Right ventricle myocardium superior (tissue), 1 donor: ENCODE measurements at regions not wholly inside any gene's neighbourhood (a gene's known extent, or its start where the extent isn't known, plus 50 kb on each side); places are given as distances from the start of the nearest gene placed in this dataset.

Source experiments
- ATAC-seq: fragments of 200-7000 bp; cut with Tn5 transposase; one replicate; pipeline ENCODE4 v1.9.1; 2020; ENCODE audit warnings: mild to moderate bottlenecking; ENCODE audit not compliant: poor library complexity
- DNase-seq: peaks from one replicate; pipeline ENCODE4 v3.0.0-alpha.2; 2020
- intact Hi-C: fragments of 100-400 bp; cut with DNase I; formaldehyde crosslinking; loops from one replicate; pipeline ENCODE4 v1.11.2; 2022
- donor health status: DM: no; HTN: yes; CAD: no; lungs with severe emphysema.

- ATAC-seq (no peak), DNase-seq (no peak)
- intact Hi-C loops: no loop called here
These were observed 252.4 kb upstream of the SALL3 start for GRCh38 chr18:78727057-78727739.

GRCh38 chr18:78727877-78728783 is 251.5 kb upstream of the SALL3 start:
- intact Hi-C loops: no loop called here
- ATAC-seq: no peak
- DNase-seq: no peak

DNA sequence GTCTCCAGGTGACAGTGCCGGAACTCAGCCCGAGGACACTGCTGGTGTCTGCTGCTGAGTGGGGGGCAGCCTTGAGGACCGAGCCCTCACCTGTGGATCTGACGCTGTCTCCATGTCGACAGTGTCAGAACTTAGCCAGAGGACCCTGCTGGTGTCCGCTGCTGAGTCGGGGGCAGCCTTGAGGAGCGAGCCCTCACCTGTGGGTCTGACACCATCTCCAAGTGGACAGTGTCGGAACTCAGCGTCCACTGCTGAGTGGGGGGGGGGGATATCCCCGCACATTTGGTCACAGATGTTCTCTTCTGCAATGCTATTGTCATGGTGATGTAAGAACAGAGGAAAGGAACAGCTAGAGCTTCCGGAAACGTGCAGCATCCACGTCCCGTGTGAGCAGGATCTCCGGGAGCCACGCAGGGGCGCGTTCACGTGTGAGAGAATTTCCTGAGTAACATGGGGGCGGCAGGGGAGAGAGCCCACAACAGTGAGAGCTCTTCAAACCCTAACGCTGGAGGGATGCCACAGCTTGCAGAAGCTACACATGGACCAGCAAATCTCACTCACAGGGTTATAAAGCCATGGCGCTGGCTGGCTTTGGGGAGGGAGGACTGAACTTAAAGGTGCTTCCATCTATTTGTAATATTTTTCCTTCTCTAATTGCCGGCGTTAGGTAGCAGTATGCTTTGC is 250.7 kb upstream of the SALL3 start:
- ATAC-seq (no peak), DNase-seq (no peak)
- intact Hi-C loops: no loop called here

DNA sequence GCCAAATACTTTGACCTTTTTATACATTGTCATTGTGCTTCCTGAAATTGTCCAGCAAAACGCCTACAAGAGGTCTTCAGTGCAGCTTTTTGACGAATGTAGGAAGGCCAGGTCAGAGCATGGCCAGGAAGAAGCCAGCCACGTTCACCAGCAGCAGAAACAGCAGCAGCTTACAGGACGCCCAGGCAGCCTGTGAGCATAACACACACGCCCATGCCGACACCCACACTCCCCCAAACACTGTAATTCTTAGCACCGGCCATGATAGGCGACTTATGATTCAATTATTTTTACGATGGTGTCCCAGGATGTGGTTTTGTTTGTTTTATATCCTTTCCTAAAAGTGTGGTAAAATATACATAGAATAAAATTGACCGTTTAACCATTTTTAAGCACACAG is 249.1 kb upstream of the SALL3 start:
- intact Hi-C loops: no loop called here
- no peak for ATAC-seq
- DNase-seq: no peak

DNA sequence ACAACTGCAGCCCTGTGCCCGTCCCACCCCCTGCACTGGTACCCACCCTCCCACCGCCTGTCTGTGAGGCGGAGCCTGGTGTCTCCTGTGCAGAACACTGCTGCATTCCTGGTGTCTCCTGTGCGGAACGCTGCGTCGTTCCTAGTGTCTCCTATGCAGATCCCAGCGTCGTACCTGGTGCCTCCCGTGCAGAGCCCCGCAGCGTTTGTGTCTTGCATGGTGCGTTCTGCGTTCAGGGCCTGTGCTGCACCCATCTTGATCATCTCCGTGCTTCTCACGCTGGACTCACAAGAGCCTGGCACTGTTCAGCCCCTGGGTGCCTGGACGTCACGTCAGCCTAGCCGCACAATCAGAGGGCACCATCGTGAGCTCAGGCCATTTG is 248.6 kb upstream of the SALL3 start:
- intact Hi-C loops: no loop called here
- DNase-seq: no peak
- no peak for ATAC-seq

DNA sequence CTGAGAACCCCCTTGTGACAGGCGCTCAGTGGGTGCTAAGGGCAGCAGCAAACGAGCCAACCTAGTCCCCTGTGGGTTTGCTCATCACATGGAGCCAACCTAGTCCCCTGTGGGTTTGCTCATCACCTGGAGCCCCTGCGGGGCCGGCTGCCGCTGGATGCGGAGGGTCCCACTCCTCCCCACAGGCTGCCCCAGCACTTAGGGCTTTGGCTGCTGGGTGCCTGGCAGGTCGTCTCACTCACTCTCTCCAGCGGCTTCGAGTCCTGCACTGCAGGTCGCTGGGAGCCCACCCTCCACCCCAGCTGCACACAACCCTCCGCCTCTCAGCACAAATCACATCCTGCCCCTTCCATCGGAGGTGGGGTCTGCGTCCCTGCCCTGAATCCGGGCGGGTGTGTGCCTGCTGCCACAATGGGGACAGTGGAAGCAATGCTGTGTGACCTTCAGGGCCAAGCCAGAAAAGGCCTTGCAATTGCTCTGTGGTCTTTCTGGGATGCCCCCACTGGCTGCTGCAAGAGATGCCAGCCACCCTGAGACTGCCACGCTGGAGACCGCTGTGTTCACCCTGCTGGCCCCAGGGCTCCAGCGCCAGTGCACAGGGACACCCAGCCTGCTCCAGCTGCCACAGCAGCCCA is 248.1 kb upstream of the SALL3 start:
- intact Hi-C loops: no loop called here

GRCh38 chr18:78732273-78733210 is 247.1 kb upstream of the SALL3 start:
- ATAC-seq (no peak), DNase-seq (no peak)
- intact Hi-C loops: no loop called here

More for the DNA sequence above, 248.1 kb upstream of the SALL3 start:
- ATAC-seq (no peak), DNase-seq (no peak)

DNA sequence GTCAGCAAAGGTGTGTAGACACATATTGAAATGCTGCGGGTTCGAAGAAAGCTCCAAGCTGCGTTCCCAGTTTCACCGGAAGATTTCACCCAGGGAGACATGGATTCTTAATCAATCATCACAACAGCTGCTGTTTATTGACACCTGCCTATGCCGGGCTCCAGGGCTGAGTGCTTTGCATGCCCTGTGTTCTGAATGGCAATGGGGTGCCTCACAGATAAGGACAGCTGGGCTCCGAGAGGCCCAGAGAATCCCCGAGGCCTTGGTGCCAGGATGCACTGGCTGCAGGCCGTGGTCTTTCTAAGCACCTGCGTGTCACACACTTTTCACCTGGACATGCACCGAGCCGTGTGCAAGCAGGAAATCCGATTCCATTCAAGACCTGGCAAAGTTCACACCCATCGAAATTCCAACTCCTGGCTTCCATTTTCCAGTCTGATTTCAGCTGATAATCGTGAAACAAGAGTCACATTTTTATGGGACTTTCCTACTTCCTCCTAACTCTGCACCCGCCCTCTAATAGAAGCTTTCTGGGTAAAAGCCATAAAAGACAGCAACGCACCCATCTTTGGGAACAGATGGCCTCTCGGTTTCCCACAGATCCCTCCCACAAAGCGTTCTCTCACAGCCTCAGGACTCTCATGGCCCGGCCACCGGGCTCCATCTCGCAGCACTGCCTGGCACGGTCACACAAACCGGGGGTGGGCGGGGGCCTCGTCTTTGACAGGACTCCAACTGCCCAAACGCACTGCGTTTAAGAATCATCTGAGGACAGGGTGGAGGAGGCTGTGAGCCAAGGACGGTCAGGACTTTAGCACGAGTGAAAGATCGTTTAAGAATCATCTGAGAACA is 245.6 kb upstream of the SALL3 start:
- DNase-seq (no peak), ATAC-seq (no peak)
- intact Hi-C loops: no loop called here

- intact Hi-C loops: no loop called here
- no peak for ATAC-seq
- no peak for DNase-seq
These were observed 245.0 kb upstream of the SALL3 start for GRCh38 chr18:78734614-78734945.

DNA sequence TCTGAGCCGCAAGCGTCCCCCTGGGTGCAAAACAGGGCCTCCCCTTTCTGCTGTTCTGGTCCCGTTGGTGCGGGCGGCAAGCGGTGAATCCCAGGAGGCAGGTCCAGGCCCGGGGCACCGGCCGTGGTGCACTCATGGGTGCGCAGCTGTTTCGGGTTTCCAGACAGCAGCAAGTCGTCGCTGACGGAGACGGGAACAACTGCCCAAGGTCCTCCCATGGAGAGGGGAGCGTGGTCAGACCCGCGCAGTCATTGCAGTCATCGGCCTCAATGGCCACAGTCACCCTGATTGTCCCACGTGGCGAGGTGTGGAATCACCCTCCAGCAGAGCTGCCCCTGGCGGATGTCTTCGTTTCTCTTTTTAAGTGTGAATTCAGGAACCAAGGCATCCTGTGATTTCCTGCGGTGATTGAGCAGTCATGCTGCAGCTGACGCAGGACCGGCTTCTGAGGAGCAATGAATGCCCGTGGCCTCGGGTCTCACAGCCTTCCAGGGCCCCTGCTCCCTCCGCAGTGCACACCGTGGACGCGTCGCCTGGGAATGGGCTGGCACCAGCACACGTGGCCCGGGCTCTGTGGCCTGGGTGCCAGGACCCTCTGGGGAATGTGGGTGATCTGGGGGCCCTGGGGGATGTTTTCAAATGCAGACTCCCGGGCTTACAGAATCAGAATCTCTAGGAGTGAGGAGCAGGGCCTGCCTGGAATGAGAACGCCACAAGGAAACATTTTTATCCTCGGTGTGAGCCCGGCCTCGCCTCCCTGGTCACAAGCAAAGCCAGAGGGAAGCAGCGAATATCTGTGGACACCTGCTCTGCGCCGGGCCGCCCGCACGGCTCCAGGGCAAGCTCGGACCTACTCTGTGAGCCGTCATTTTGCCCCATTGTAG is 244.2 kb upstream of the SALL3 start:
- DNase-seq (no peak), ATAC-seq (no peak)
- intact Hi-C loops: no loop called here

GRCh38 chr18:78736015-78736690 is 243.5 kb upstream of the SALL3 start:
- ATAC-seq (no peak), DNase-seq (no peak)
- intact Hi-C loops: no loop called here

DNA sequence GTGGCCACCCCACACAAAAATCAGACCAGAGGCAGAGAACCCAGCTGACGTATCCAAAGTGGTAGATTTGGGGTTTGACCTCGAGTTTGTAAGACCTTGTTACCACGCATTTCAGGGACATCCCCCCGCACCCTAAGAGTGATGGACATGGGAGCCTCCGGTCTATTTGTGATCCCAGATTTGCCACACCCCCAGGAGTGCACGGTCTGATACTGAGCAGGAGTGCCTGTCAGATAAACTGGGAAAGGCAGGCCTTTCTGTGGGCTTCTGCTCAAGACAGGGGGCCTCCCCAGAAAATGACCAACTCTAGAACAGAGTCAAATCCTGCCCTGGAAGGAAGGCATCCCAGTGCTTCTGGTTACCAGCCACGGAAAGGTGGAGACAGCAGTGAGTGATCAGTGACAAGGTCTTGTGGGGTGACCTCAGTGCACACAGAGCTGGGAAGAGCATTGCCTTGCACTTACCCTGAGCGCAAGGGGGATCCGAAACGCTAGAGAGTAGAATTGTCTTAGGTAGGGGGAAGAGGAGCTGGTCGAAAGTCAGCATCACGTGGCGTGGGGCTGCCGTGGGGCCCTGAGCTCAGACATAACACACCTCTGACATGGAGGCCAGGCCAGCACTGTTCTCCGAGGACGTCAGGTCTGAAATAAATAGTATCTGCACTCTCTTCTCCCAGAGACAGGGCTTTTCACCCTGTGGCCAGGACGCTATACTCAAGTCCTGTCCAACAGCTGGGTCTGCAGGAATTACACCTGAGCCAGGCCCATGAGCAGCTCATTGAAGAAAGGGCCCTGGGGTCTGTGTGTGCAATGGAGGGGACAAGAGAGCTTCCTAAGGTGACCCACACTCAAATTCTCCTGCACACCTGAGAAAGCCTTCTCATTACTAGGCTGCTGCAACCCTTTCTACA is 242.4 kb upstream of the SALL3 start:
- intact Hi-C loops: no loop called here
- no peak for ATAC-seq
- no peak for DNase-seq

DNA sequence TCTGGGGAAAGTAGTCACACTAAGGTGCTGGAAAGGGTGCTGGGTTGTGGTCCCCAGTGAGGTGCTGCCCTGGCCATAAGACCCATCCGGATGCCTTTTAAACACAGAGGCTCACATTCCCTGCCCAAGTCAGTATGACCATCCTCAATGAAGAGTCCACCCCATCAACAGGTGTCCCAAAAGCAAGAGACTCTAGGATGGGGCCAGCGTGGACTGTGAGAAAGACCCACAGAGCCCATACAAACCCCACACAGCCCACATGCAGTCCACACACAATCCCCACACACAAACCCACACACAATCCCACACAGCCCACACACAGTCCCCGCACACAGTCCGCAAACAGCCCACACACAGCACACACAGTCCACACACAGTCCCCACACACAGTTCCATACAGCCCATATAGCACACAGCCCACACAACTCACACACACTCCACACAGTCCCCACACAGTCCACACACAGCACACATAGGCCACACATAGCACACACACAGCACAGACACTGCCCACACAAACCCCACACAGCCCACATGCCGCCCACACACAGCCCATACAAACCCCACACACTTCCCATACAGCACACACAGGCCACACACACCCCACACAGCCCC is 241.4 kb upstream of the SALL3 start:
- intact Hi-C loops: no loop called here
- ATAC-seq (no peak), DNase-seq (no peak)

DNA sequence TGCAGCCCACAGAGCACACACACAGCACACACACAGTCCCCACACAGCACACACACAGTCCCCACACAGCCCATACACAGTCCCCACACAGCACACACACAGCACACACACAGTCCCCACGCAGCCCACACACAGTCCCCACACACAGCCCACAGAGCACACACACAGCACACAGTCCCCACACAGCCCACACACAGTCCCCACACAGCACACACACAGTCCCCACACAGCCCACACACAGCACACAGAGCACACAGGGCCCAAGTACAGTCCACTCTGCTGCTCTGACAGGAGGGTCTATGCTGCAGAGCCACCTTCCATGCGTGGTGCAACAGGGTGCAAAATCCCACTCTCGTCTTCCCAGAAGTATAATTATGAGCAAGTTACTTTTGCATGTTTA is 240.5 kb upstream of the SALL3 start:
- DNase-seq (no peak), ATAC-seq (no peak)
- intact Hi-C loops: no loop called here
